HG03060 (cell line): ENCODE measurements at regions not wholly inside any gene's neighbourhood (a gene's known extent, or its start where the extent isn't known, plus 50 kb on each side); places are given as distances from the start of the nearest gene placed in this dataset.

Source experiments
- ATAC-seq: cut with Tn5 transposase; IDR thresholded peaks from one replicate; pipeline ENCODE4 v1.9.1; 2021; ENCODE audit warnings: low read depth, moderate number of reproducible peaks; ENCODE audit not compliant: unreplicated experiment

DNA sequence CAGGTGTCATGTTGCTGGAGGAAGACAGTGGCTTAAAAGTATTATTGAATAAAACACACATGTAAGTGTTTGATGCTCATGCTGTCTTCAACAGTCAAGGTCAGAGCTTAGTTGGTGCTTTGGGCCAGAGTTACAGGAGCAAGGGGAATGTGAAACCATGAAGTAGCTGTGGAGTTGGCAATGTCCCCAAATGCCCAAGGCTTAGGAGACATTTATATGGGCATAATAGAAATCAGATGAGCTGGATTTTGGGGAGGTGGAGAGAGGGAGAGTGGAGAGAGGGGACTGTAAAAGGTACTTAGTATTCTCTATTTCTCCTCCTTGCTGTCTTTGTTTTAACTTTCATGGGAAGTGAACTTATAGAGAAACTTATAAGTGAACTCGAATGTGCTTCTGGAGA lies 407.8 kb downstream of the ETS1 start:
- ATAC-seq = no peak

DNA sequence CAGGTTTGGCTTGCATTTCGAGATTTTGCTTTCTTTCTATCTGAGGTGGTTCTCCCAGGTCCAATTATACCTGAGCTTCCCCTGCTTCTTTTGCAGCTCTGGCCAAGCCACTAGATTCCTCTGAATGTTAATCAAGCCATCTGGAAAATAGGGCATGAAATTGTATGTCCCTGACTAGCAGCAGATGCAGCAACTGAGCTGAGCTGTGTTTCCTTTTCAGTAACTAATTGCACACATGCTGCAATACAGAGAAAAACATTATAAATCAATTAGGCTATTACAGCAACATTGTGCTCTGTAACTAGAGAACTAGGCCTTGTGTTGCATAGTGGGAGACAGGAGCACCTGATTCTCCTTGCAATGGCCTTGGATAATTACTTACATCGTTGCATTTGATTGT lies 408.3 kb downstream of the ETS1 start:
- ATAC-seq = no peak

DNA sequence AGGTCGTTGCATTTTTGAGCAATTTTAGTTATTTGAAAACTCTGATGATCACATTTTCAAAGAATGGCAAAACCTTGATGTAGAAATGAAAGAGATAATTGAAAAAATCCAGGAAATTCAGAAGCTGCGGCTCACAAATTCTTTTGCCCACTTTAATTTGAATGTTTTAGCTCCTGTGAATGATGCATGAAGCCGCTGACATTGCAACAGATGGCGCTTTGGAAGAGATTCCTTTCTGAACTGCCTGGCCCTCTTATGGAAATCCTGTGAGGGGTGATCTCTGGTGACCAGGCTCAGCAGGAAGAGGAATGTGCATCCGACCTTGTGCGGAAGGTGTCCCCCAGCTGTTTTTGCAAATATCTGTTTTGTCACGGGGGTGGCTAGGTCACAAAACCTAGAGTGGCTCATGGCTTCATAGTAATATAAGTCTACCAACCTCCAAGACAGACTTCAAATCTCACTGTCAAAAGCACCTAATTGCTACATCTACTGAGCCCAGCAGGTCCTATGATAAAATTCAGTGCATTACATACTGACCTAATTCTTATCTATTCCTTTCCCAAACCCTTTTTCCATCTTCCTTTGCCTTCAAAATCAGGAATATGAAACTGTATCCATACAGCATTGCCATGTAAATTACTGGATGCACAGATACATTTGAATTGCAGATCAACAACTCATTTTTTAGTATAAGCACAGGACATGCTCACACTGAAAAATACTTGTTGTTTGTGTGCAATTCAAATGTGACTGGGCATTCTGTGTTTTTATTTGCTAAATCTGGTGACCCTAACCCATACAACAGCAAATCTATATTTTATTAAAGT lies 412.7 kb downstream of the ETS1 start:
- no peak for ATAC-seq

DNA sequence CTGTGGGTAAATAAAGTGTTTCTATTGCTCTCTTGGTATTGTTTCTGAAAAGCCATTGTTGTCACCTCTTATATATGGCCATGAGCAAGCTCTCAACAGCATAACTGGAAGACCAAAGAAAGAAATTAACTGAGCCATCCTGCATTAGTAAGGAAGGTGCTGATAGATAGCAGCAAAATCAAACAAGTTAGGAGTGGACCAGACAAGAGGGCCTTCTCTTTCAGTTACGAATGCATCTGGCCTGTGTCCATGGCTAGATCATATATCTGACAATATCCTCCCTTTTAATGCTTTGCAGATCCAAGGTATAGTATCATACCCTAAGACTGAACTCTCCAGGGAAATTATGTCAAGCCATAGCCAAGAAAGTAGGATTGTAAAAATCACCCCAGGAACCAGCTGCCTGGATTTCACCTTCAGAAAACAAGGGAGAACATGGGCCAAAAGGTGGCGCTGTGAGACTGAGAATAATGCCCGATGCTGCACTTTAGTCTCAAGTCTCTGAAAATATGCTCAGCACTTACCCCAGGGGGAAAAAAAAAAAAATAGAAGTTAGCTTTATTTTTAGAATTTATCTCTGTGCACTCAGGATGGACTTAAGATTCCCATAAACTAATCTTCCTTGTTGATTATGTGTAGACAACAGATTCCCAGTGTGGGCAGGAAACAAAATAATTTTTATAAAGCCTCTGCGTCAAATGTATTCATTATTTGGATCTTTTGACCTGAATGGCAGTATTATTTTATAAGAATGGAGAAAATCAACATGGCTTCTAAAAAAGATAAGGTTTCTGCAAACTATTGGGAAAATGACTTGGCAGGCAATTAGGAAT lies 415.1 kb downstream of the ETS1 start:
- ATAC-seq = peak; percentile 75

DNA sequence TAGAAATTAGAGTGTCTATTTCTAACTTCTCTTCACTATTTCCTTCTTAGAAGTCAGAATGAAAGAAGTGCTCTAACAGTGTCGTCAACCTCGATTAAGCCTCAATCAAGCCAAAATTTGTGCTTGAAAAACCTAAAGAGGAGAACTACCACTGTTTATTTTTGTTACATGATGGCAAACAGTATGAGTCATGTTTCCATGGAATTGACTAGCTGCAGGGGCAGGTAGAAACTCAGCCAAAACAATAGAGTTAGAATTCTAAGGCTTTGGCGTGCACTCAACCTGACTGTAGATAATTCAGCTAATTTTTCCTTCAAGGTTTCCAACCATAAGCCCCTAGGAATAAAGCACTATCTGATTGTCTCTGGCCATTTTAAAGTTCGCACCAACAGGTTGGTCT lies 415.9 kb downstream of the ETS1 start:
- ATAC-seq = no peak

DNA sequence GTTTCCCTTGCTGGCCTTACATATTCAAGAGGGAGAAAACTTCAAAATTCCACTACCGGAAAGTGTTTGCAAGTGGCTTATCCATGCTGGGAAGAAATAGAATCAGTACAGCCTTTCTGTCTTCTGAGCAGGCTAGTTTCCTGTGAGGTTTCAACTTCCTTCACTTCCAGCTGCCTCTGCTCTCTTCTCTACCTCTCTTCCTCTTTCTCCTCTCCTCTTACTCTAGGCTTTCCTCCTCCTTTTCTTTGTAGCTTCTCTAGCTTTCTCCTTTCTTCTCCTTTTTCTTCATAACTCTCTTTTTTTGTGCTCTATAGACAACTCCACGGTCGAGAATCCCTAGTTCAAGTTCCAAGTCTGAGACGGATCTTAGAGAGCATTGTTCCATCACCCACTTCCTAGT lies 421.8 kb downstream of the ETS1 start:
- no peak for ATAC-seq

DNA sequence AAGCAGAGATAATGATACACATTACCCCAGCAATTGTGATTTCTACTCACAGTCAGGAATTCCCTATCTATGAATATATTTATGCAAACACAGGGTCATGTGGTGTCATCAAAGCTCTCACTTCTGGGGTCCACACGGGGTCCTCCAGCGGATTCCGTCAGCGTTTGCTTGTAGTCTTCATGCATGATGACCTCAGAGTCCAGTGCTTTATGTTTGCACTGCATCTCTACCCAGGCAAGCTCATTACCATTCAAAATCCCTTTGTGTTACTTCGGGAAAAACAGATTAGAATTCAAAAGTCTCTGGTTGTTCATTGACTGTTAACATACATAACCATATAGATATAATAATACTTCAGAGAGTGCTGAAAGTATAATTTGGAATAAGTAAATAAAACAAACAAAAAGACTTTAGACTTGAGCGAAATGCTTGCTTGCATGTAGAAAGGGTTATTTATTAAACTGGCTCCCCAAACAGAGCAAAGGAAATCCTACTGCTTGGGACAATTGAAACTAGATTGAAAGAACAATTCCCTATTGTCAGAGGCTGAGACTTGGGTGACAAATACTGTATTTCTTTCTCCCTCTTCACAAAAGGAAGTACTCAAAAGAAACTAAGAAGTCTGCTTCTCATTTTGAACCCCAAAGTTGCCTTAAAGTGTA lies 423.1 kb downstream of the ETS1 start:
- no peak for ATAC-seq

DNA sequence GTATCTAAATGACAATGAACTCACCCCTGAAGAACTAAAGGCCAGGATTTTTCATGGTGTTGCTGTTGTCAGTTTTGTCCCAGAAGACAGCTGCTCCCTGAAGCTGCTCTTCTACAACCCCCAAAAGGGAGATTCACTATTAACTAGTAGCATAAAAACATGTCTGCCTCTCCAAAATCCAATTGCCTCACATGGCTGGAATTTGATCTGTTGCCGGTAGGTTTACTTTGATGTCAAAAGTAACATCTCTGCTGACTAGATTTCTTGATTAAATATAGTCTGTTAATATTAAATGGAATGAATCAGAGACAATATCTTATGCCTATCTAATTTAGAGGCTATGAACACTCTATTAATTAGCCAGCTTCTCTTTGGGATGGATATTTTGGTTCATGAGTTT lies 425.4 kb downstream of the ETS1 start:
- no peak for ATAC-seq

DNA sequence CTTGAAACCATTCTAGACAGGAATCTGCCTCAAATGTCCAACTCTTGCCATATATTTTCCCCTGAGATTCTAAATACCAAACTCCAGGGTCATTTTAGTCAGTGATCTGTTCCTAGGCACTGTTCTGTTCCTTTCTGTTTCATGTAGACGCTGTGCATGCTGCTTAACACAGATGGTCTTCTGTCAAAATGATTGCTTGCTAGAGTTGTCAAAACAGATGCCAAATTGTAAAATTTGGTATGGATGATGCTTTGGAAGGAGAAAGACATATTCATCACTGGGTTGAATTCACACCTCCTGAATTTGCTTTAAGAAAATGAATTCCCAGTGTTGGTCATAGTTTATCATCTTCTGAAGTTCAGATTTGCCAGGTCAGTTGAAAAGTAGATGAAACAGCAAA lies 425.9 kb downstream of the ETS1 start:
- no peak for ATAC-seq

DNA sequence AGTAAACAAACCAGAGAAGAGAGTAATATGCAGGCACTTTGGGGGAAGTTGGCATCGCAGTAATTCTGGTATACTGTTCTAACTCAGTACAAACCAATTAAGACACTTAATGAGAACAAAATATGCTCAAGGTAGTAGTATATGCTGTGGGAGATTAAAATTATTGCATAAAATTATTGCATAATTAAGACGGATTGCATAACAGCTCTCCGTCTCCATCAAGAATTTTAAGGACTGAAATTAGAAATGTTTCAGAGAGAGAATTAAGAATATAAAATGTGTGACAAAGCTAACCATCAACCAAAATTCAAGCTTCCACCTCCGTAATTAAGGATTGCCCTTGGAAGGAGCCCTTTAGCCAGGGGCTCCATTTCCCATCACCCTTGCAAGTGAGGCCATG lies 428.5 kb downstream of the ETS1 start:
- ATAC-seq = no peak

DNA sequence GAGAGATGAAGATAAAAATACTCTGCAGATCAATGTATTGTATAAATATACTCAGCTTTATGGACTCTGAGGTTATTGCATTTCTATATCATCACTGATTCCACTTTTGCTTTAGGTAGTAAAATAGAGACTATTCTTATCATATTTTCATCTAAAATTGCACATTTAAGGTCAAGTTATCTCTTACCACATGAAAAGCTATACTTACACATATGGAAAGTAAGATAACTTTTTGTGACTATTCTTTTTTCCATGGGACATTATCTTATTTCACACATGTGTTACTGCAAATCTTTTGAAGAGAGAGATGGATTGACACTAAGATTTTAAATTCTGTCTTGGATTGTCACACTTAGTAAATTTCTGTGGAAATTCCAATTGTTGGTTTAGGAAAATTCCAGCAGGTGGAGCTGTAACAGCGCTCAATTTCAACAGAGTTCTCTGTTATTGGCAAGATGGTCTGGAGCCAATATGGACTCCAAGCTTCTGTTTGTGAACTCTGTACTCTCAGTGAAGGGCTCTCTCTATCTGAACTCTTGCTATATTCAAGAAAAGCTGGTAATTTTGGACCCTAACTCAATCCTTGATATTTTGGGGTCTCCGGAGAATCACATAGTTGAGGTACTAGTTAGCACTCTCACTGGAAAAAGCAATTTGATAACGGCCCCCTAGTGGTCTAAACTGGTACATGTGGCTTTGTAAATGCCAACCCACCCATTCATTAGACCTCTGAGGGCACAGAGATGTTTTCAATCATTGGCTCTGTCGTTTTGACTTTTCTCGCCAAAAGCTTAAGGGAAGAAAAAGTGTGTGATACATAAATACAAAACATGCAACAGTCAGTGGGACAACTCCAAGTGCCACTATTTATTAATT lies 429.7 kb downstream of the ETS1 start:
- peak; percentile 69 for ATAC-seq

DNA sequence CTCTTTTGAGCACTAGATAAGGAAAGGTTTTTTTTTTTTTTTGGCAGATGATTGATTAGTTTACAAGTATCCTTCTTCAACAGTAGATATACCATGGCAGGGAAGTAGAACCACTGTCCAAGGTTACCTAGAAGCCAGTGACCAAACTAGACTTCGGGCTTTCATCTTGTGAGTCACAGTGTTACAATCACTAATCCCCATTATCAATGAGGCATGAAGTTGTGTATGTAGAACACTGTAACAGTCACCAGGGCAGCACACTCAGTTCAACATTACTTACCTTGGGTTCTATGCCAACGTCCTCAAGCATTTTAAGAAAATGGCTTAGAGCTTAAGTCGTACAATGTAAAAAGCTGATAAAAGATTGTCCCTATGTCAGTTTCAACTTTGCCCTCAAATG lies 430.9 kb downstream of the ETS1 start:
- no peak for ATAC-seq

DNA sequence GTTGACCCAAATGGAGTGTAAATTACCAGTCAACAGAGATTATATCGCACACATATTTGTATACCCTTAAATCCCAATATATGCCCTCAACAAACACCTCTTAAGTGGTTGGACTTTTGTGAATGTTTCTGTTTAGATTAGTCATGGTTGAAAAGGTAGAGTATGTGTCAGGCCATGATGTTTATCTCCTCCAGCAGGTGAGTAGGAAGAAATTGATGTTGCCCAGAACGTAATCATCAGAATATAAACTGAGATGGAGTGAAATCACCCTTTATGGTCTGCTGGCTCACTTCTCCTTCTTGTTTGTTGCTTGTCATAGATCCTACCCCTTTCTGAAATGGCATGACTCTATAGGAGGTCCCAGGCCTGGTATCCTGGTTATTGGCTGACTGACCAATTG lies 431.8 kb downstream of the ETS1 start:
- ATAC-seq = no peak

DNA sequence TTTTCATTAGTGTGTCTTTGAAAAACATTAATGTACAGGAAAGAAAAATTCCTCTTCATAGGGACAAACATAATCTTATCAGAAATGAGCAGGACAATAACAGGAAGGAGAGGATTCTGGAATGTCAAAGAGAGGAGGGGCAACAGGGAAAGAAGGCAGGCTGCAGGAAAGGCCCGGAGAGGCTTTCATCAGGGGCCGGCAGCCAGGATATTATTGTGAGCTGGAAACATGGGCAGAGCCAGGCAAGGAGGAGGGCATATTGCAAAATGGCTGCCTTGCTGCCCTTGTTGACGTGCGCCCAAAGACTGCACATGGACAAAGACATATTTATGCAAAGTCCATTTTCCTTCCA lies 433.7 kb downstream of the ETS1 start:
- no peak for ATAC-seq

DNA sequence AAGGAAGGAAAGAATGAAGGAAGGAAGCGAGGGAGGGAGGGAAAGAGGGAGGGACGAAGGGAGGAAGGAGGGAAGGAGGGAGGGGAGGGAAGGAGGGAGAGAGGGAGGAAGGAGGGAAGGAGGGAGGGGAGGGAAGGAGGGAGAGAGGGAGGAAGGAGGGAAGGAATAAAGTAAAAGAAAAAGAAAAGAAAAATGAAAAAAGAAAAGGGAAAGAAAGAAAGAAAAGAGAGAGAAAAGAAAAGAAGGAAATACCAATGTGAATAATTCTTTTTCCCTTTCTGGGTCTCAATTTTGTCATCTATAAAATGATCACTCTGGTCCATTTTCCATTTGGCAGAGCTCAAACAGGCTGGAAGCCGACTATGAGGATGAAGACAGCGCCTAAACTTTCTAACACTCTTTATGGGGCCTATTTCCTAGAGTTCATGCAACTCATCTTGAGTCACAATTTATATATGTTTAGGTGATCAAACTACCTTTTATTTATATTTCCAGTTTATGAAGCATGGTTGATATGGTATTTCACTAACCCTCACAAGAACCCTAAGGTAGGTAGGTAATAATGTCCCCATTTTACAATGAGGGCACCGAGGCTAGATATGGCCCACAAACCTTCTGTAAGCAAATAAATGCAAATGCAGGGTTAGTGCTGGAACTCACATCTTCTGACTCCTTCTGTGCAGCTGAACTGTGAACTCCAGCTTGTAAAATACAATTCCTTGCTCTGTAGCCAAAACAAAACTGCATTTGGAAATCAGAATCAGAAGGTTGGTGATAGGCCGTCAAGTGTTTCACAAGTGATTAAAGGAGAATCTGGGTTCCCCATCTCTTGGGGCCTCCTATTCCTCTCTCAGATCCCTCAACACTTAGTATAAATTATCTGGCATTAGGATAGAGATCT lies 434.3 kb downstream of the ETS1 start:
- no peak for ATAC-seq

DNA sequence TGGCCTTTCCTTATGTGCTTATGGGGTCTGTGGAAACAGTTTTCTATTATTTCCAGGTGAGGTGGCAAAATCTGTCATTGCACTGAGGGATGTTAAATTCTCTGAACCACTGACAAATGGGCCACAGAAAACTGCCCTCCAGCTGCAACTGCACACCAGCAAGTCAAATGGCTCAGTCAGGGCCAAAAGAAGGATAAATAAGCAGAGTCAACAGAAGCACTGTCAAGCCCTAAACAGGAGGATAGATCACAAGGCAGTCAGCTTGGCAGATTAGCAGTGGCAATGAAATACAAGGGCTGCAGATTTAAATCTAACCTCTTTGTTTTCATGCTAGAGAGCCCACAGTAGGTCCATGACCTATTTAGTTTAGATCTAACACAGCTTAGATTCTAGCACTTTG lies 435.6 kb downstream of the ETS1 start:
- no peak for ATAC-seq

DNA sequence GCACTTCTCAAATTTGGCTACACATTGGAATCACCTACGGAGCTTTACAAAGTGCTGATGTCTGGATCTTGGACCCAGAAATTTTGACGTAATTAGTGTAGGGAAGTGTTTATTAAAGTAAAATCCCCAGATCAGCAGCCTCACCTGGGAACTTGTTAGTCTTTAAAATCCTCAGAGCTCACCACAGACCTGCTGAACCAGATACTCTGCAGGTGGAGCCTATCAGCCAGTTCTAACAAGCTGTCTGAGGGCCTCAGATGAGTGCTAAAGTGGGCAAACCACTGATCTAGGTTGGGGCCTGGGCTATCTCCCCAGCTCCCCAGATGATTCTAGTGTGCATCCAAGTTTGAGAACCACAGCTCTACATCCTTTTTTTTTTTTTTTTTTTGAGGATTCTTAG lies 436.0 kb downstream of the ETS1 start:
- no peak for ATAC-seq

DNA sequence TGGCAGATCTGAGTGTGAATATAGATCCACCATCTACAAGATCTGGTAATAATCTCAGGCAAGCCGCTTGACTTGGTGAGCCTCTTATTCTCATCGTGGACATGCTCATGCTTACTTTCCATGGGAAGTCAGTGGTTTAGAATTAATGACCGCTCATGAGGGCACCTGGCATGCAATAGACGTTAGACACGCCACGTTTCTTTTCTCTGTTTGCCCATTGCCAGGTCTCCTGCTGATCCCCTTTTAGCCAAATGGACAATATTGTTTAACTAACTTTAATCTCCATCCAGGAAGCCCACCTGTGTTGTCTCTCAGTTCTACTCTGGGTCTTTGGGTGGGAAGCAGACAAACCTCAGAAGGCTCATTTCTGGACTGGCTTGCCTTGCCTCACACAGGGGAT lies 439.1 kb downstream of the ETS1 start:
- ATAC-seq = no peak

DNA sequence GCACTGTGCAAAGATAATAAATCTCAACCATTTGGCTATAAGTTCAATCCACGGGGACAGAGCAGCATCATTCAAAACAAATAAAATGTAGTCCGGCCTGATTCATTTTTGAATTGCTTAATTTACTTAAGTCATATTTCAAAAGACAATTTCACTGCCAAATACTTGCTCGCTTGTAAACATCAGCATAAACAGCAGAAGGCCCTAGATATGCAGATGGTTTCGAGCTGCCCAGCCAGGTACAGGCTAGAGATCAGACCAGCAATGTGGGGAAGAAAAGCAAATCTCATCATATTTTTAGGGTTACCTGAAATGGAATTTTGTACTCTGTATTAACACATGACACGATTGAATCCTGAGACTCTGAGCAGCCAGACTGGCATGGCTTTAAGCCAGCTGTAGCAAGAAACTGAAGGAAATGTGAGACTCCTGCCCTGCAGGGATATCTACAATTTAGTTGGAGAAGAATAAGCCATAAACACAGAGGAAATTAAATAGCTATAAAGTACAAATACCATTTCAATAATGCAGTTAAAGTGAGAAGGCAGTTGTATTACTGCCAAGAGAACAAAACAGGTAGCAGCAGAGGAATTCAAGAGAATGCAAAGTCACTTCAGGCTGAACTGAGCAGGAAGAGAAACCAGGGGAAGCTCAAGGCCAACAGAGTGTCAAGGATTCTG lies 440.3 kb downstream of the ETS1 start:
- no peak for ATAC-seq
